Upper lobe of left lung (tissue), 6 donors: ENCODE measurements at regions not wholly inside any gene's neighbourhood (a gene's known extent, or its start where the extent isn't known, plus 50 kb on each side); places are given as distances from the start of the nearest gene placed in this dataset.

ENCODE experiments used
- ATAC-seq, 2 donors: fragments of 200-7000 bp; cut with Tn5 transposase; one replicate each; pipeline ENCODE4 v1.9.1; 2022; ENCODE audit warnings: mild to moderate bottlenecking in 2 of 2, moderate library complexity in 2 of 2; ENCODE audit not compliant: low FRiP score in 2 of 2
- DNase-seq, 2 donors: peaks; one replicate each; pipeline ENCODE4 v3.0.0-alpha.2; 2019 to 2020
- H3K27ac ChIP-seq, 4 donors: fragments of 200-600 bp; sonication (generic); one replicate each; pipeline ENCODE4 v1.5.1; 2016 to 2019
- H3K27me3 ChIP-seq, 4 donors: fragments of 200-600 bp; sonication (generic); one replicate each; pipeline ENCODE4 v1.5.1; 2017 to 2019
- H3K36me3 ChIP-seq, 4 donors: fragments of 200-600 bp; sonication (generic); one replicate each; pipeline ENCODE4 v1.5.1; 2016 to 2019
- H3K4me1 ChIP-seq, 4 donors: fragments of 200-600 bp; sonication (generic); one replicate each; pipeline ENCODE4 v1.5.1; 2018 to 2019
- H3K4me3 ChIP-seq, 4 donors: fragments of 200-600 bp; sonication (generic); one replicate each; pipeline ENCODE4 v1.5.1; 2017 to 2019; ENCODE audit warnings: mild to moderate bottlenecking in 2 of 4, moderate library complexity in 1 of 4
- H3K9me3 ChIP-seq, 4 donors: fragments of 200-600 bp; sonication (generic); one replicate each; pipeline ENCODE4 v1.5.1; 2018 to 2019
- CTCF ChIP-seq, 6 experiments: fragments of 450-650 bp in 4 of 6; fragments of 200-600 bp in 2 of 6; sonication (generic) in 2 of 6; IDR thresholded peaks; one replicate each; pipeline ENCODE4 v1.5.1; 2016 to 2019; ENCODE audit warnings: antibody characterized with exemption in 6 of 6
- EP300 ChIP-seq, 4 donors: sonication (generic); formaldehyde crosslinking; IDR thresholded peaks; one replicate each; pipeline ENCODE4 v1.5.1; 2017; ENCODE audit warnings: antibody characterized with exemption in 4 of 4, control low read depth in 2 of 4
- POLR2A ChIP-seq, 4 donors: fragments of 450-650 bp; IDR thresholded peaks; one replicate each; pipeline ENCODE4 v1.5.1; 2016 to 2017; ENCODE audit warnings: antibody characterized with exemption in 4 of 4, mild to moderate bottlenecking in 2 of 4
- POLR2AphosphoS5 ChIP-seq, 2 donors: sonication (generic); formaldehyde crosslinking; IDR thresholded peaks; one replicate each; pipeline ENCODE4 v1.5.1; 2017; ENCODE audit warnings: antibody characterized with exemption in 2 of 2
- WGBS, 2 donors: methylation state at CpG; one replicate each; pipeline ENCODE4 v1.1.5; 2017 to 2018; 5-methylcytosine and 5-hydroxymethylcytosine counted together
- donor health status: DM: no; HTN: no; CAD: no; lungs with moderate emphysema.
- donor health status: DM: no; HTN: yes; CAD: no; lungs with severe emphysema.

- no peaks in the 10 kb centered on the region for H3K9me3 ChIP-seq
- H3K4me3 ChIP-seq: no peak overlapping the region
- no peaks in the 10 kb centered on the region for H3K36me3 ChIP-seq
- ATAC-seq (no peak), DNase-seq (no peak)
- H3K4me1 ChIP-seq: peaks cover 0 to 8% (median 6%) of the 10 kb centered on the region in 4 donors
- no peak for TF ChIP-seq POLR2A (IDR thresholded peaks at IDR 0.05)
- no peak for TF ChIP-seq EP300 (IDR thresholded peaks at IDR 0.05)
- no peak for TF ChIP-seq CTCF (IDR thresholded peaks at IDR 0.05)
- TF ChIP-seq POLR2AphosphoS5 (IDR thresholded peaks at IDR 0.05): no peak
- 69 to 70% methylated on average over 2 of the region's 2 CpGs for WGBS, 2 donors
- no peak overlapping the region for H3K27ac ChIP-seq
- H3K27me3 ChIP-seq: no peaks in the 10 kb centered on the region
Measured at GRCh38 chr6:21968411-21968810, 328.4 kb downstream of the PRL start.

DNA sequence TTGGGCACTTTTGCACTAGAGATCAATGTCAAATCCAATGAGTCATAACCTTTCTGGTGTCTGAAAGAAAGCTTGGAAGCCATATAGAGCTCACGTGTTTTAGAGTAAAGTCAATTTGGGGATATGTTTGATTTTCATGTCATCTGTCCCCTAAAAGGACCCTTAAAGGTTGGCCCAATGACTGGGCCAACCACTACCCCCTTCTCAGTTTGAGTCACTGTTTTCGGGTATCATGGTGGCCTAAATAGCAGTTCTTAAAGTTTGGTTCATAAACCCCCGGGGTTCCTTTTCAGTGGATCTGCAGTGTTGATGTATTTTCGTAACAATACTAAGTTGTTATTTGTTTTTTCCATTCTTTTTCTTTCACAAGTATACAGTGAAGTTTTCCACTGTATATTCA is 327.6 kb downstream of the PRL start:
- no peak overlapping the region for H3K4me3 ChIP-seq
- H3K27me3 ChIP-seq: no peaks in the 10 kb centered on the region
- no peak for TF ChIP-seq CTCF (IDR thresholded peaks at IDR 0.05)
- H3K4me1 ChIP-seq: peaks cover 0 to 8% (median 6%) of the 10 kb centered on the region in 4 donors
- DNase-seq (no peak), ATAC-seq (no peak)
- WGBS, 2 donors: 78 to 96% methylated on average over 4 of the region's 4 CpGs
- H3K27ac ChIP-seq: no peak overlapping the region
- no peaks in the 10 kb centered on the region for H3K9me3 ChIP-seq
- no peaks in the 10 kb centered on the region for H3K36me3 ChIP-seq

GRCh38 chr6:21970569-21971300 is 326.1 kb downstream of the PRL start:
- no peak for DNase-seq
- no peak overlapping the region for H3K27ac ChIP-seq

GRCh38 chr6:21971541-21971940 is 325.3 kb downstream of the PRL start:
- TF ChIP-seq POLR2AphosphoS5 (IDR thresholded peaks at IDR 0.05) (no peak), CTCF (IDR thresholded peaks at IDR 0.05) (no peak), EP300 (IDR thresholded peaks at IDR 0.05) (no peak), POLR2A (IDR thresholded peaks at IDR 0.05) (no peak)
- H3K36me3 ChIP-seq: no peaks in the 10 kb centered on the region
- H3K9me3 ChIP-seq: no peaks in the 10 kb centered on the region
- DNase-seq (no peak), ATAC-seq (no peak)
- WGBS, 2 donors: 89 to 92% methylated on average over 1 of the region's 1 CpG
- H3K27me3 ChIP-seq: no peaks in the 10 kb centered on the region
- H3K27ac ChIP-seq: no peak overlapping the region
- no peak overlapping the region for H3K4me3 ChIP-seq
- H3K4me1 ChIP-seq: peaks cover 0 to 4% (median 0%) of the 10 kb centered on the region in 4 donors

More at GRCh38 chr6:21970569-21971300, 326.1 kb downstream of the PRL start:
- H3K36me3 ChIP-seq: no peaks in the 10 kb centered on the region
- WGBS, 2 donors: 45 to 51% methylated on average over 9 of the region's 9 CpGs
- TF ChIP-seq POLR2A (IDR thresholded peaks at IDR 0.05): no peak
- no peak for TF ChIP-seq POLR2AphosphoS5 (IDR thresholded peaks at IDR 0.05)
- TF ChIP-seq CTCF (IDR thresholded peaks at IDR 0.05): no peak
- TF ChIP-seq EP300 (IDR thresholded peaks at IDR 0.05): no peak
- H3K4me1 ChIP-seq: peaks cover 0 to 4% (median 0%) of the 10 kb centered on the region in 4 donors
- H3K4me3 ChIP-seq: no peak overlapping the region
- ATAC-seq: peak in 1 of 2 donors; percentile 38
- no peaks in the 10 kb centered on the region for H3K9me3 ChIP-seq
- H3K27me3 ChIP-seq: no peaks in the 10 kb centered on the region

DNA sequence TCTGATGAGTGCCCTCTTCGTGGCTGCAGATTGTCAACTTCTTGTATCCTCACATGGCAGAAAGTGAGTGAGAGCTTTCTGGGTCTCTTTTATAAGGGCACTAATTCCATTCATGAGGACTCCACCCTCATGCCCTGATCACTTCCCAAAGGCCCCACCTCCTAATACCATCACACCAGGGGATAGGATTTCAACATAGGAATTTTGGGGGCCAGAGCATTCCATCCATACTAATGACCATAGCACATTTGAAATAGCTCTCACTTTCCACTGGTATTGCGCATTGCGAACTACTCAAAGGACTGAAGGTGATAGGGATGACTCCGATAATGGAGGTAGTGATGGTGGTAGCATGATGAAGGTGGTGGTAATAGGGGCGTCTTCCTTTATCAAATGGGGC is 324.3 kb downstream of the PRL start:
- H3K27ac ChIP-seq: no peak overlapping the region
- no peaks in the 10 kb centered on the region for H3K9me3 ChIP-seq
- WGBS, 2 donors: 98% methylated on average over 5 of the region's 5 CpGs
- peaks cover 0 to 4% (median 0%) of the 10 kb centered on the region in 4 donors for H3K4me1 ChIP-seq
- H3K27me3 ChIP-seq: no peaks in the 10 kb centered on the region
- H3K36me3 ChIP-seq: no peaks in the 10 kb centered on the region
- DNase-seq (no peak), ATAC-seq (no peak)
- H3K4me3 ChIP-seq: no peak overlapping the region
- no peak for TF ChIP-seq CTCF (IDR thresholded peaks at IDR 0.05)
- no peak for TF ChIP-seq EP300 (IDR thresholded peaks at IDR 0.05)
- no peak for TF ChIP-seq POLR2A (IDR thresholded peaks at IDR 0.05)
- no peak for TF ChIP-seq POLR2AphosphoS5 (IDR thresholded peaks at IDR 0.05)
